Neural cell (in vitro differentiated cells): ENCODE measurements at regions not wholly inside any gene's neighbourhood (a gene's known extent, or its start where the extent isn't known, plus 50 kb on each side); places are given as distances from the start of the nearest gene placed in this dataset.

Source experiments
- MXI1 ChIP-seq: fragments of 450-650 bp; conservative IDR thresholded peaks from 2 replicates; pipeline ENCODE4 v1.6.1; 2014; ENCODE audit warnings: antibody characterized with exemption, mild to moderate bottlenecking; ENCODE audit not compliant: poor library complexity, severe bottlenecking
- RAD21 ChIP-seq: fragments of 450-650 bp; conservative IDR thresholded peaks from 2 replicates; pipeline ENCODE4 v1.6.1; 2014; ENCODE audit warnings: antibody characterized with exemption, mild to moderate bottlenecking, moderate library complexity

DNA sequence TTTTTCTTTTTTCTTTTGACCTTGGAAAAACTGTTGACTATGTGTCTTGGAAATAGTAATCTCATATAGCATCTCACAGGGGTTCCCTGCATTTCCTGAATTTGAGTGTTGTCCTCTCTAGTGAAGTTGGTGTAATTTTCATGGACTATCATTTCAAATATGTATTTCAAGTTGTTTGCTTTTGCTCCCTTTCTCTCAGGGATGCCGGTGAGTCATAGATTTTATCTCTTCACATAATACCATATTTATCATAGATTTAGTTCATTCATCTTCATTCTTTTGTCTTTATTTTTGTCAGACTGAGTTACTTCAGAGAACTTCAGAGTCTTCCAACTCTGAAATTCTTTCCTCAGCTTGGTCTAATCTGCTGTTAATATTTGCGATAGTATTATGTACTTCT lies 1320.6 kb downstream of the LRFN5 start:
- TF ChIP-seq MXI1 (no peak), RAD21 (no peak)
